ENCODE measurements at regions not wholly inside any gene's neighbourhood (a gene's known extent, or its start where the extent isn't known, plus 50 kb on each side); places are given as distances from the start of the nearest gene placed in this dataset.
"Not testable (repeated sequence)": the region's sequence is repeated elsewhere in the genome, so short reads cannot be mapped to it uniquely, and the experiment has no call there.

DNA sequence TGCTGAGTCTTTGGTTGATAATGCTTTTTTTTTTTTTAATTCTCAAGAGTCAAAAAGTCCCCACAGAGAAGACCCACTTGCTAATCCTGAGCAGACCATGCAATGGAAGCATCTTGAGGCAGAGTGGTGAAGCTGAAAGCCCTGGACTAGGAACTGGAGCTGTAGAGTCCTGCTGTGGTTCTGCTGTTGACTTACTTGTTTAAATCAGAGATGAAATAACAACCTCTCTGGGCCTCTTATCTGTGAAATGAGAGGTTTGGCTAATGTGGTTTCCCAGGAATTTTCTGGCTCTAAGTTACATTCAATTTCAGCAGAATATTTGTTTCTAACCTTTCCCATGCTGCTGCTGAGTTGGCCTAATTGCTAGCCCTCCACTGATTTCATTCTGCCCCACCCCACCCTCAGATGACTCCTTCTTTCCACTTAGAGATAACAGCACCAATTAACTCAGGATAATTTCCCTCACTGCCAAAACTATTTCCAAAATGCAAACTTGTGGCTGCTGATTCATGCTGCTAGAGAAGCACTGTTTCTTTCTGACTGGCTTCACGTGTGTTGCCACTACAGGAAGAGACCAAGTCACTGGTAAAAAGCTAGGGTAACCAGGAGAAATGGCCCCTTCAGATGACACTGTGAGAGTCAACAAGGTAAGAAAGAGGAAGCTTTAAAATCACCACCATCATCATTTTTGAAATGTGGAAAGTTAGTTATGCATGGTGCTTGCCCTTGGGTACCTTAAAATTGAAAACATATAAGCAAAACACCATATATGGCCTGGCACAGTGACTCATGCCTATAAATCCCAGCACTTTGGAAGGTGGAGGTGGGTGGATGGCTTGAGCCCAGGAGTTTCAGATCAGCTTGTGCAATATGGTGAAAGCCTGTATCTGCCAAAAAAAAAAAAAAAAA, 326.4 kb downstream of the DCHS2 start:
- no peak for DNase-seq

DNA sequence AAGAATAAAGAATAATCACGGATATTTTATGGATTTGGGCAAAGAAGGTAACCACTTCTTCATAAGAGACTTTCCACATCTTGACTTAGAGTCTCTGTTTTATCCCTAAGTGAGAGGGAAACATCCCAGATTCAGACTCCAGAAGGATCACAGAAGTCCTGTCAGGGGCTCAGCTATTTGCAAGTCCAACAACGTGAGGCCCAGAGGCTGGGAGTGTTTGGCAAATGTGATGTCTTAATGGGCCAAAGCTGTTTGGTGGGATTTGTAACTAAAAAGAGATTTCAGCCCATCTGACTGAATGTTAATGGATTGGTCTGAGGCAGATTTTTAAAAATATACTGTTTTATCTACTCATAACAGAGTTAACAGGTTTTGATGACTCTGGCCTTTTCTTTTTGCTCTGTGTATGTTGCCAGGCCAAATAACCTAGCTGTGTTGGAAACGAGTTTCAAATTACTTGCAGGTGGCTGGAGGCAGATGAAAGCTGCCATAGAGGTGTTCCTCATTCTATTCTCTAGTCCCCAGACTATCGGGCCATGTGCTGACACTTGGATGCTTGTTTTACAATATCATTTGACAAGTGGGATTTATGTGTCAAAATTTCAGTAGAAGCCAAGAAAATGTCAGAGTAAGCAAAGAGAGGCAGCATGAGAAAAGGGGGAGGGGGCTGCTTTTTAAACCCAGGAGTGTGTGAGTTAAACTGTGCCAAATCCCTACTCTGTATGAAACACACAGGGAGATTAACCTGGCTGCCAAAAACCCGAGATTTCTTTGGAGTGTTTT, 330.9 kb downstream of the DCHS2 start:
- DNase-seq, result no peak

DNA sequence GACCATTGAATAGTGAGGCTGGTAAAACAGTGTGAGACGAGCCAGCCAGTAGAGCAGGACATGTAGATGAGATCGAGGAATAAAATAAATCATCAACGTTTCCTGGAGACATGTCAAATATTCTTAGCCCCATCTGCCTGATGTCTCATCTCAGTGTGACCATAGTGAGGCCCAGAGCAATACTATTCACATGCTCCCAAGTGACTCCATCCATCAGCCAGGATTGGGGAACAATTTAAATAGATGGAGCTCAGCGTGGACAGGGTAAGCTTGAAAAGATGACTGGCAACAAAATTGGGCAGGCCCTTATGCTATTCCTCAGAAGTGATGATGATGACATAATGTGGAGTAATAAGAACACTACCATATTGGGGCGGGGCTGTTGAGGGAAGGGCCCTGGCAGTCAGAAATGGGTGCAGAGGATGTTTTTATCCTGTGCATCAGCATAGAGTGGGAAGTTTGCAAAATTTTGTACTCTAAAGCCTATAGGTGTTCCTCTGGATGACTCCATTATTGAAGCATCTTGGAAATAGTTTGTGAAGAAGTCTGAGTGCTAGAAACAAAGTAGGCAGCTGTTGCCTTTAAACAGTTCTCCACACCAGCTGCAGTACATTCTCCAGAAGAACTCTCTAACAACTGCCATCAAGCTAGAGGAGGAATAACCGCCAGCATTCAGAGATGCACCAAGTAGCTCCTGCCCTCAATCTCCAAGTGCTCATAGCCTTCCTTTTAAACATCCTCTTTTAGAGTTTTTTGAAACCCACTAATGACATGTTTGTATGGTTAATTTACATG, 333.0 kb downstream of the DCHS2 start:
- DNase-seq, result no peak

DNA sequence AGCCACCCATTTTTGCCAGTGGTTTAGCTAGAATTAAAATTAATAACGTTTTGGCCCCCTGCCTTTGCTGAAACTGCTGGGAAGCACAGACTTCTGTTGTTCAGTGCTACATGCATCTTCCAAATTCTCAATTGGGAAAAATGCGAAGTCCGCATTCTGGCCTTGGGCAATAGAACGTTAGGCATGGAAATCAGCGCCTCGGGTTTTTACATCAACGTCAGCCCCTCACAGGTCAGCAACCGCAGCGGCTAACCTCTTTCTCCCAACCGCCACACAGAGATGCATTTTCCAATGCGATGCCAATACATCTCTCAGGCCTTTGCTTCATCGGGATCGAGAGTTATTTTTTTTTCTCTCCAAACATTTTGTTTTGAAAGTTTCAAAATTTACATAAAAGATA, 339.1 kb downstream of the DCHS2 start:
- no peak for DNase-seq

GRCh38 chr4:154149236-154149635, 342.4 kb downstream of the DCHS2 start:
- not testable (repeated sequence) for DNase-seq

- no peak for DNase-seq
Observed at GRCh38 chr4:154143720-154144119, 347.9 kb downstream of the DCHS2 start.

- no peak for DNase-seq
Observed at GRCh38 chr4:154142664-154143063, 348.9 kb downstream of the DCHS2 start.

DNA sequence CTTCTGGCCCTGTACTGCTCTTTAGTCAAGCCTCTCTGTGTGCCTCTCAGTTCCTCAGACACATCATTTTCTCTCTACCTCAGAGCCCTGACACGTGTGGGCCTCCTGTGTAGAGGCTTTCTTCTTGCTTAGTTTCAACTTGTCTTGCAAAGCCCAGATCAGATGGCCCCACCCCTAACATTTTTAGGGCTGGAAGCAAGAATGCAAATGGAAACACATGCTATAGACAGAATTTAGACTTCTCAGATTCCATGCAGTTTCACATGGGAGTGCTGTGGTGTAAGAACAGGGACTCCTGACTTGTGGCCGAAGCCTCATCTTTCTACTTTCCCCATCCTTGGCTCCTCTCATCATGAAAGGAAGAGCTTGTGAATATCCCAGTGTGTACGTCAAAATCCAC, 350.7 kb downstream of the DCHS2 start:
- DNase-seq, result no peak

GRCh38 chr4:154137320-154137905, 348.5 kb upstream of the SFRP2 start:
- DNase-seq, result no peak

DNA sequence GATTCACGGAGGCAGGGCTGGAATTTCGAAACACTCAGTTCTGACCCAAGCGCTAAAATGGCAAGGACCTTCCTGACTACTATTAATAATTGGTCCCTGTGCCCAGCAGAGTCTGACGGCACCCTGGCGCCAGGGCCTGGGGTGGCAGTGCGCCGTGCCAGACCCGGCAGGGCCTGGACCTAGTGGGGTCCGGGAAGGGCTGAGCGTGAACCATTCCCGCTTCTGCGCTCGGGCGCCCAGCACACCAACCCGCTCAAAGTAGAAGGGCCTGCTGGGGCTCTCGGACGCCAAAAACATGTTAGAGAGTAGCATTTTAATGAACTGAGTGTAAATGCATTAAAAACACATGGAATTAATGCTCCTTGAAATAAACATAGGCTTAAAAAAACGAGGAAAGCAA, 346.7 kb upstream of the SFRP2 start:
- no peak for DNase-seq

GRCh38 chr4:154132406-154132805, 343.5 kb upstream of the SFRP2 start:
- no peak for DNase-seq

GRCh38 chr4:154126276-154126675, 337.4 kb upstream of the SFRP2 start:
- DNase-seq, result no peak

DNA sequence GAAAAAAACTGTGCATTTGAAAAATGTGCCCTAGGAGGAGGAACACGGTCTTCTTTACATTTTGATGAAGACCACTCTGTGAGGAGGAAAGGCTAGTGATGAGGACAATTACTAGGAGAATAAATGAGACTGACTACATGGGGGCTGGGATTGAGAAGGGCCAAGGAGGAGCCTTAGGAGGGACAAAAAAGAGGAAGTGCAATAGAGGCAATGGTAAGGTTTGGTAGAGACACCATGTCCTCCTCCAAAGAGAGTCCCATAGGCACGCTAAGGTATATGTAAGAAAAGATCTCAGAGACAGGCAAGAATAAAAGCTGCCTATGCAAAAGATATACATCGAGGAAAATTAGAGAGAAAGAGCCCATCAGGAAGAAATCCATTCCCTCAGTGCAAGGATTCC, 336.5 kb upstream of the SFRP2 start:
- no peak for DNase-seq

DNA sequence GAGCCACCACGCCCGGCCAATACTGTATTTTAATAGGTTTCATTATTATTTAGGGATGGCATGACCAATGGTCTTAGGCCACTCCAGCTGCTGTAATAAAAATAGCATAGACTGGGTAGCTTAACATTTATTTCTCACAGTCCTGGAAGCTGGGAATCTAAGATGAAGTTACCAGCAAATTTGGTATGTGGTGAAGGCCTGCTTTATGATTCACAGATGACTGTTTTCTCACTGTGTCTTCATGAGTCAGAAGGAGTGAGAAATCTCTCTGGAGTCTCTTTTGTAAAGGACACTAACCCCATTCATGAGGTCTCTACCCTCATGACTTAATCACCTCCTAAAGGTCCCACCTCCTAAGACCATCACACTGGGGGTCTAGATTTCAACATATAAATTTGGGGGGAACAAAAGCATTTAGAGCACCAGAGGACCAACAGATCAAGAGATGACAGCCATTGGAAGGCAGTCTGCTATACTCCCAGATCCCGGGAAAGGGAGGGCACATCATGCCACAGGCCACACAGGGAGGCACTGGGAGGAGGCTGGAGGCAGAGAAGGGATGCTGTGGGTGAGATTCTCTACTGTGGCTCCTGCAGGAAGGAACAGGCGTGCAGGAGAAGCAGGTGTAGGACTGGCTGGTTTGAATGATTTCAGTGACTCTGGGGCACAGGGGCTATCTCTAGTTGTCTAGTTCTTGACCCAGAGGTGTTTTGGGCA, 335.8 kb upstream of the SFRP2 start:
- no peak for DNase-seq

DNA sequence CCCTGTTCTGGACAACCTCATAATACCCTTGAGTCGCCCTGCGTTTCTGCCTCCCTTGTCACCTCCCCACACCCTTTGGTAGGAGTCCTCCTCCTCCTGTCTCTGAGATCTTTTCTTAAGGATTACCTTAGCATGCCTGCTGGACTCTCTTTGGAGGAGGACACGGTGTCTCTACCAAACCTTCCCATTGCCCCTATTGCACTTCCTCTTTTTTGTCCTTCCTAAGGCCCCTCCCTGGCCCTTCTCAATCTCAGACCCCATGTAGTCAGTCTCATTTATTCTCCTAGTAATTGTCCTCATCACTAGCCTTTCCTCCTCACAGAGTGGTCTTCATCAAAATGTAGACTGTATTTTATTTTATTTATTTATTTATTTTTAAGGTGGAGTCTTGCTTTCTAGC, 335.0 kb upstream of the SFRP2 start:
- DNase-seq, result no peak

GRCh38 chr4:154120690-154121345, 331.9 kb upstream of the SFRP2 start:
- DNase-seq, result no peak

DNA sequence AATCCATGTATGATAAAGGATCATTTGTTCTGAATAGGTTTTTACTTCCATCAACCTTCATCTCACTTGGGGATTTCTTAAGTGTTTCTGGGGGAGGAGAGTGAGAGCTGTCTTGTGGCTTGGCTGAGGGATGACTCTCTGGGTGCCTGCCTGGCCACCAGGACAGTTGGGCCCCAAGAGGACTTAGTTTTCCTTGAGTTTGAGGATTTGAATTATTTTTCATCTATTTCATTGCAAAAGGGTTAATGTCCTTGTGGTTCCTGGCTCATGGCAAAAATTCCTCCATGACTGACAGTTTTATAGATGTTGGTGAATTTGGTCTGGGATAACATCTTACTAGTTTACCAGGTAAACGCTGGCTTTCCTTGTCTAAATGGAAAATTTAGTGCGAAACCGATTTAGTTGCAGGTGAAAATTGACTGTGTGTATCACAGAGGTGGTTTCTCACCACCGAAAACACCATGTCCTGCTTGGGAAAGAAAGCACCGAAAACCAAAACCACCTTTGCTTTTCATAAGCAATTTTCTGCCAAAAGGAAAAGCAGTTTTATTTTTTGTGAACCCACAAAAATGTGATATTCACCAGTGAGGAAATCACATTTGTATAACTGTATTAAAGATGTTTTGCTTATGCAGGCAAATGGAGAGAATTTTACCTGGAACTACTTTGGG, 331.3 kb upstream of the SFRP2 start:
- no peak for DNase-seq

DNA sequence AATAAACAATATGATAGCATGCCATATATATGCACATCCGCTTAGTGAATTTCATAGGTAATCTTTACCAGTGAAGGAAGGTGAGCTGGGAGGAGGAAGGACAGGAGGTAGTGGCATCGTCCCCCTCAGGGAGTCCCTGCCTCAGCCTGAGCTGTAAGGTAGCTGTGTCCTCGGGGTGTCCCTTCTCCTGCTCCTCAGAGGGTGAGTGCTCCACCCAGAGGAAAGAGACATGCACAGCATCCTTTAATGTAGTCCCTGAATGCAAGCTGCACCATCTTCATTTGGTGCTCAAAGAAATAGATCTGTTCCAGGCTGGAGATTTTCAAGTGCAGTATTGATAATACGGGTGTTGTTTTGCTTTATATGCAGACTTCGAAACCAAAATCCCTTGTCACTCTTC, 330.4 kb upstream of the SFRP2 start:
- DNase-seq, result no peak

DNA sequence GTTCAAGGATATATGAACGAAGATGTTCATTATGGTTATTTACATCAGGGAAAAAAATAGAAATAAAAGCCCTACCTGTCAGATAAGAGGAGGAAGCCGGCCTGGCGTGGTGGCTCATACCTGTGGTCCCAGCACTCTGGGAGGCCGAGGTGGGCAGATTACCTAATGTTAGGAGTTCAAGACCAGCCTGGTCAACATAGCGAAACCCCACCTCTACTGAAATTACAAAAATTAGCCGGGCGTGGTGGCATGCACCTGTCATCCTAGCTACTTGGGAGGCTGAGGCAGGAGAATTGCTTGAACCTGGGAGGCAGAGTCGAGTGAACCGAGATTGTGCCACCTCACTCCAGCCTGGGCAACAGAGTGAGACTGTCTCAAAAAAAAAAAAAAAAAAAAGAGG, 328.8 kb upstream of the SFRP2 start:
- not testable (repeated sequence) for DNase-seq

DNA sequence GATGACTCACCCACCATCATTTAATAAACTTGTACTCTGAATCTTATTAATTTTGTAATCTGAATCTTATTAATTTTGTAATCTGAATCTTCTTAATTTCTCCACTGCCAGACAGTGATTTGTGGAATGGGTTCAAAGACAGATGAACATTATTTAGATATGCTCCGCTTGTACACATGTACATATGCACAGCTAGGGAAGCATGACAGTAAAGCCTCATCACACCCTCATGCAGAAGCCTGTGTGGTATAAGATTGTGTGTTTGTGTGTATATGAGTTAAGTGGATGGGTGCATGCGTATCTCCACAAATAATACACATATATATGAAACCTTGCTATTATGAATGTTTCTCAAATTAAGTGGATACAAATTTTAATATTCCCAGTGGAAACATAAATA, 318.5 kb upstream of the SFRP2 start:
- DNase-seq, result no peak

DNA sequence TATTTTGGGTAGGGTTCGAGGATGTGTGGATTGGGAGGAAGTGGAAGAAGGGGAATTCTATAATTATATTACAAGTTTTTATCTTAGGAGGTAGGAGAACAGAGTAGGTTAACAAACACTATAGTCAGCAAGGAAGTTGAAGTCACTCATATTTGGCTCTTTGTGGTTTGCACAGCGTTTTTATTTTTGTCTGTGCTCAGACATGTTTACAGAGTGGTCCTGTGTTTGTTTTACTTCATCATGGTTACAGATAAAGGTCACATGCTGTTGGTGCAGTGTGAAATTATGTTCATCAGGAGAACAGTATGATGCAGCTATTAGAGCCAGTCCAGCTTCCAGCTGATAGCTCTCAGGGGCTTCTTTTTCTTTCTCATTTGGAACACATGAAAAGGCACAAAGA, 299.9 kb upstream of the SFRP2 start:
- DNase-seq, result no peak

Measured in NCI-H146 (cell line).